ENCODE measurements at regions not wholly inside any gene's neighbourhood (a gene's known extent, or its start where the extent isn't known, plus 50 kb on each side); places are given as distances from the start of the nearest gene placed in this dataset.

GRCh38 chr6:104642871-104643270 is 216.8 kb downstream of the HACE1 start:
- DNase-seq (ENCODE audit: insufficient read length, low spot score) (no peak), FAIRE-seq (no peak)

GRCh38 chr6:104640761-104641160 is 219.0 kb downstream of the HACE1 start:
- no peak for DNase-seq (ENCODE audit: insufficient read length, low spot score)
- no peak for TF ChIP-seq CTCF (IDR thresholded peaks at IDR 0.05; ENCODE audit: insufficient read depth, missing control alignments)
- FAIRE-seq: no peak

More at GRCh38 chr6:104642871-104643270, 216.8 kb downstream of the HACE1 start:
- TF ChIP-seq CTCF (IDR thresholded peaks at IDR 0.05; ENCODE audit: insufficient read depth, missing control alignments): no peak

GRCh38 chr6:104640150-104640700 is 219.5 kb downstream of the HACE1 start:
- FAIRE-seq (no peak), DNase-seq (ENCODE audit: insufficient read length, low spot score) (no peak)
- no peak for TF ChIP-seq CTCF (IDR thresholded peaks at IDR 0.05; ENCODE audit: insufficient read depth, missing control alignments)

- no peak for TF ChIP-seq CTCF (IDR thresholded peaks at IDR 0.05; ENCODE audit: insufficient read depth, missing control alignments)
- DNase-seq (ENCODE audit: insufficient read length, low spot score) (no peak), FAIRE-seq (no peak)
Measured at GRCh38 chr6:104639668-104640067, 220.1 kb downstream of the HACE1 start.

GRCh38 chr6:104638841-104639290 is 220.9 kb downstream of the HACE1 start:
- FAIRE-seq (no peak), DNase-seq (ENCODE audit: insufficient read length, low spot score) (no peak)
- no peak for TF ChIP-seq CTCF (IDR thresholded peaks at IDR 0.05; ENCODE audit: insufficient read depth, missing control alignments)

GRCh38 chr6:104633125-104633524 is 226.6 kb downstream of the HACE1 start:
- no peak for FAIRE-seq
- DNase-seq (ENCODE audit: insufficient read length, low spot score): no peak
- TF ChIP-seq CTCF (IDR thresholded peaks at IDR 0.05; ENCODE audit: insufficient read depth, missing control alignments): no peak

- FAIRE-seq (no peak), DNase-seq (ENCODE audit: insufficient read length, low spot score) (no peak)
- no peak for TF ChIP-seq CTCF (IDR thresholded peaks at IDR 0.05; ENCODE audit: insufficient read depth, missing control alignments)
Measured at GRCh38 chr6:104632588-104632987, 227.1 kb downstream of the HACE1 start.
